ENCODE measurements at regions not wholly inside any gene's neighbourhood (a gene's known extent, or its start where the extent isn't known, plus 50 kb on each side); places are given as distances from the start of the nearest gene placed in this dataset.

DNA sequence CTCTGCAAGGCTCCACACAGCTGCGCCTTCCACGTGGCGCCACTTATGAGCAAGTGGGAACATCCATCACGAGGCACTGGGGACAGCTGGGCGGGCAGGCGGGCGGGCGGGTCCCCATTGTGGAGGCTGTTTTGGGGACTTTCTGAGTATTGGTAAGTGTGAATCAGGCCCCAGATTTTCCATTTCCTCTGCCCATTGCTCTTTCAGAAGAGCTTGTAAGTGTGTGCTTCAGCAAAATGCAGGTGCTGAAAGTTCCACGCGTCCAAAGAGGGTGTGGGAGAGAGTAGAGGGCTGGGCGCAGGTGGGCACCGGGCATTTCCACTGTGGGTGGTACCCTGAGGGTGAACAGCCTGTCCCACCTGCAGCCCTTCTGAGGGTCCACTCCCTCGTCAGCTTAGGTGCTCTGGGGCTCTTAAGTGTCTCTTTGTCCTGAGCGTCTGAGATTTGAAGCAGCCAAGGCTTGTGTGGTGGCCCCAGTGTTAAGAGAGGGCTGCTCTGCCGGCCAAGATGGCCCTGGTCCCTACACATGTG is 177.1 kb downstream of the RPLP1 start:
- H3K36me3 ChIP-seq (ENCODE audit: control insufficient read depth, insufficient read depth, low read length): no peaks in the 10 kb centered on the region
- no peak overlapping the region for H3K27ac ChIP-seq (ENCODE audit: insufficient read depth, low read length, poor library complexity, severe bottlenecking)
- no peaks in the 10 kb centered on the region for H3K4me1 ChIP-seq (ENCODE audit: control insufficient read depth, insufficient read depth, low read length, poor library complexity, severe bottlenecking)
- H3K9me3 ChIP-seq (ENCODE audit: control insufficient read depth, low read length): no peaks in the 10 kb centered on the region
- H3K4me3 ChIP-seq (ENCODE audit: insufficient read depth, low read depth, low read length, poor library complexity, severe bottlenecking): no peak overlapping the region
- no peak for DNase-seq
- H3K27me3 ChIP-seq (replicated peaks; ENCODE audit: control insufficient read depth, insufficient read depth, low read length, poor library complexity, severe bottlenecking): peaks cover 5% of the 10 kb centered on the region

DNA sequence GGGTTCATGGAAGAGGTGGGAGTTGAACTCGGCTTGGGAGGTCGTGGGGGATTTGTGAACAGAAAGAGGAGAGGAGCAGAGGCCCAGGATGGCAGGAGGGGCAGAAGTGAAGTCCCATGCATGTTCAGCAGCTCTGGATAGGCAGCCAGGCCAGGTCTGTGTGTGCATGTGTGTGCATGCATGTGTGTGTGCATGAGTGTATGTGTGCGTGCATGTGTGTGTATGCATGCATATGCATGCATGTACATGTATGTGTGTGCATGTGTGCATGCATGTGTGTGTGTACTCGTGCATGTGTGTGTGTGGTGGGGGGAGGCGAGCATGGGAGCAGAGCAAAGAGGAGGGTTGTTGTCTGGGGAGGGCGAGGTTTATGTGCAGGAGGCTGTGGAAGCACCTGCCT is 178.4 kb downstream of the RPLP1 start:
- Histone ChIP-seq H3K9me3 (ENCODE audit: control insufficient read depth, low read length) (no peaks in the 10 kb centered on the region), H3K36me3 (ENCODE audit: control insufficient read depth, insufficient read depth, low read length) (no peaks in the 10 kb centered on the region), H3K4me1 (ENCODE audit: control insufficient read depth, insufficient read depth, low read length, poor library complexity, severe bottlenecking) (no peaks in the 10 kb centered on the region), H3K27ac (ENCODE audit: insufficient read depth, low read length, poor library complexity, severe bottlenecking) (no peak overlapping the region), H3K4me3 (ENCODE audit: insufficient read depth, low read depth, low read length, poor library complexity, severe bottlenecking) (no peak overlapping the region), H3K27me3 (replicated peaks; ENCODE audit: control insufficient read depth, insufficient read depth, low read length, poor library complexity, severe bottlenecking) (no peaks in the 10 kb centered on the region)
- no peak for DNase-seq

DNA sequence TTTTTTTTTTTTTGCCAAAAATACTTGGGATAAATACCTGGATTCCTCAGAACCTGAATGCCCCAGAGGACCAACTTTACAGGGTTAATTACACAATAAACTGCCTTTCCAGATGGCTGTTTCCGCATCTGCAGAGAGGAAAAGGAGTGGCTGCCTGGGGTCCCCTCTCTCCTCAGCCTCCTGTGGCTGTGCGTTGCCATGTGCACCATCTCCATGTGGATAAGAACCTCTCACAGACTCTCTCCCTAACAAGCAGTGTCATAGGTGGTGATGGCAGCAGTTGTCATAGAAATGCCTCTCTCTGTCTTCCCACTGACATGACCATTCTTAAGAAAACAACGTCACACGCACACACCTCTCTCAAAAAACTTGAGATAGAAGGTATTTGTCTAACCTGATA is 179.4 kb downstream of the RPLP1 start:
- H3K27me3 ChIP-seq (replicated peaks; ENCODE audit: control insufficient read depth, insufficient read depth, low read length, poor library complexity, severe bottlenecking): no peaks in the 10 kb centered on the region
- no peaks in the 10 kb centered on the region for H3K9me3 ChIP-seq (ENCODE audit: control insufficient read depth, low read length)
- H3K4me3 ChIP-seq (ENCODE audit: insufficient read depth, low read depth, low read length, poor library complexity, severe bottlenecking): no peak overlapping the region
- H3K27ac ChIP-seq (ENCODE audit: insufficient read depth, low read length, poor library complexity, severe bottlenecking): no peak overlapping the region
- no peaks in the 10 kb centered on the region for H3K36me3 ChIP-seq (ENCODE audit: control insufficient read depth, insufficient read depth, low read length)
- DNase-seq: no peak
- H3K4me1 ChIP-seq (ENCODE audit: control insufficient read depth, insufficient read depth, low read length, poor library complexity, severe bottlenecking): no peaks in the 10 kb centered on the region

DNA sequence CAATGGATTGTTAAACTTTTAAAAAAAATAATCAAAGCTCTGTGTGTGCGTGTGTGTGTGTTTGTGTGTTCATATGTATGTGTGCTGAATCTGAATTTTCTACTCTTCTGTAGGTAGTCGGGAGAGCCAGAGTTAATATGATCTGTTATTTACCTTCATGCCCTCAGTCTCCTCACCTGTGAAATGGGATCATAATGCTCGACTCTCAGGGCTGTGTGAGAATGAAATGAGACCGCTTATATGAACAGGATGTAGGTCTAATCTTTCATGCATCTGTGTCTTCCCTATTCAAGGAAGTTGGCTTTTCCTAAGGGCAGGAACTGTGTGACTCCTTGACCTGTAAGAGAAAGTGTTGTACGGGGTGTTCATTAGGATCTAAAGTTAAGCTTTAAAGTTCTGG is 182.2 kb downstream of the RPLP1 start:
- H3K27me3 ChIP-seq (replicated peaks; ENCODE audit: control insufficient read depth, insufficient read depth, low read length, poor library complexity, severe bottlenecking): no peaks in the 10 kb centered on the region
- no peak for DNase-seq
- H3K4me1 ChIP-seq (ENCODE audit: control insufficient read depth, insufficient read depth, low read length, poor library complexity, severe bottlenecking): no peaks in the 10 kb centered on the region
- no peaks in the 10 kb centered on the region for H3K36me3 ChIP-seq (ENCODE audit: control insufficient read depth, insufficient read depth, low read length)
- H3K27ac ChIP-seq (ENCODE audit: insufficient read depth, low read length, poor library complexity, severe bottlenecking): no peak overlapping the region
- no peak overlapping the region for H3K4me3 ChIP-seq (ENCODE audit: insufficient read depth, low read depth, low read length, poor library complexity, severe bottlenecking)
- no peaks in the 10 kb centered on the region for H3K9me3 ChIP-seq (ENCODE audit: control insufficient read depth, low read length)

DNA sequence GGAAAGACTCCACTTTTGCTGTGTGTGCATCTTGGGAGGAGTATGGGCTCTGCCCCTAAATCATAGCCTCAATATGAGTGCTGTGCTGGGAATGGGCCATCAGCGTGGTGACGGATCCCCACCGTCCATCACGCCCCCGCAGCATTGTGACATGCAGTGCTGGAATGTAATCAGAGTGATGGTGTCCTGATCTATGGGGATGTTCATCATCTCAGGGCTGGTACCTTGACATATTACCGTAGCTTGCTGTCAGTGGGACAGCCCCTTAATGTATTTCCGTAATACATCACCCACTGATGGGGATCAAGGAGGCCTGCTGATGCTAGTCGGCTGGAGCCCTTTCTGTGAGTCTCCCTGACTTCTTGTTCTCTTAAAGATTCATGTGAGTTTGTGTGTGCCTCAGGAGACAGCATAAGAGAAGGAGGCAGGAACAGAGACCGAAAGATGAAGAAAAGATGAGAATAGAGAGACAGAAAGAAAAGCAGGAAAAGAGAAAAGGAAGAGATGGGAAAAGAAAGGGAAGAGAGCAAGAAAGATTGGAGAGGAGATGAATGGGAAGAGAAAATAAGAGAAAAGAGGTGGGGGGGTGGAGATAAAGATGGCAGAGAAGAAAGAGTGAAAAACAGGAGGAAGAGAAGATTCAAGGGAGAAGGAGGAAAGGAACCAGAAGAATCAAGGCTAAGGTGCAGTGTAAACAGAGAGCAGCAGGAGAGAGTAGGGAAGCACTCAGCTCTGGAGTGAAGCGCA is 183.7 kb downstream of the RPLP1 start:
- H3K27ac ChIP-seq (ENCODE audit: insufficient read depth, low read length, poor library complexity, severe bottlenecking): no peak overlapping the region
- H3K4me1 ChIP-seq (ENCODE audit: control insufficient read depth, insufficient read depth, low read length, poor library complexity, severe bottlenecking): no peaks in the 10 kb centered on the region
- no peak overlapping the region for H3K4me3 ChIP-seq (ENCODE audit: insufficient read depth, low read depth, low read length, poor library complexity, severe bottlenecking)
- no peaks in the 10 kb centered on the region for H3K36me3 ChIP-seq (ENCODE audit: control insufficient read depth, insufficient read depth, low read length)
- no peaks in the 10 kb centered on the region for H3K27me3 ChIP-seq (replicated peaks; ENCODE audit: control insufficient read depth, insufficient read depth, low read length, poor library complexity, severe bottlenecking)
- H3K9me3 ChIP-seq (ENCODE audit: control insufficient read depth, low read length): no peaks in the 10 kb centered on the region
- DNase-seq: no peak

DNA sequence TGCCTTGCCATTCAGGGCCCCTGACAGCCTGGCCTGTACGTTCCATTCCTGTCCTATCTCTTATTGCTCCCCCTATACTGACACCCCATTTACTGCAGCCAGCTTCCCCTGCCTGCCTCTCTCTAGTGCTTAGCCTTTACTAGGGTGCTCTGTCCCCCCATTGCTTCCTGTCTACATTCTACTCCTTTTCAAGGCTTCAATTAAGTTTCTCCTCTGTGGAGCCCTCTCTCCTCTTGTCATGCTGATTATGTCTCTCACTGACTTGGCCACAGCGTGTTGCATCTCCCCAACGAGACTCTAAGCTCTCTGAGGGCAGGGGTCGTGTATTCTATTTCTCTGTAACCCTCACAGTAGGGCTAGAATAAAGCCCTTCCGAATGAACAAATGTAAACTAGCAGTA is 185.2 kb downstream of the RPLP1 start:
- Histone ChIP-seq H3K4me1 (ENCODE audit: control insufficient read depth, insufficient read depth, low read length, poor library complexity, severe bottlenecking) (no peaks in the 10 kb centered on the region), H3K27me3 (replicated peaks; ENCODE audit: control insufficient read depth, insufficient read depth, low read length, poor library complexity, severe bottlenecking) (no peaks in the 10 kb centered on the region), H3K27ac (ENCODE audit: insufficient read depth, low read length, poor library complexity, severe bottlenecking) (no peak overlapping the region), H3K4me3 (ENCODE audit: insufficient read depth, low read depth, low read length, poor library complexity, severe bottlenecking) (no peak overlapping the region), H3K9me3 (ENCODE audit: control insufficient read depth, low read length) (no peaks in the 10 kb centered on the region), H3K36me3 (ENCODE audit: control insufficient read depth, insufficient read depth, low read length) (no peaks in the 10 kb centered on the region)
- DNase-seq: no peak

DNA sequence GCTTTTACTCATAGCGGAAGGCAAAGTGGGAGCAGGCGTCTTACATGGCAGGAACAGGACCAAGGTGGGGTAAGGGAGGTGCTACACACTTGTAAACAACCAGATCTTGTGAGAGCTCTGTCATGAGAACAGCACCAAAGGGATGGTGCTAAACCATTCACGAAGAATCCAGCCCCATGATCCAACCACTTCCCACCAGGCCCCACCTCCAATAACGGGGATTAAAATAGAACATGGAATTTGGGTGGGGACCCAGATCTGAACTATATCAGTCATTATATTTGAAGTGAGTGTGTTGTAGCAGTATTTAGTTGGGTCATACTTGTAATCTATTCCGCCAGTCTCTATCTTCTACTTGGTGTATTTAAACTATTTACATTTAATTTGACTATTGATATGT is 190.9 kb downstream of the RPLP1 start:
- H3K27me3 ChIP-seq (replicated peaks; ENCODE audit: control insufficient read depth, insufficient read depth, low read length, poor library complexity, severe bottlenecking): no peaks in the 10 kb centered on the region
- no peaks in the 10 kb centered on the region for H3K36me3 ChIP-seq (ENCODE audit: control insufficient read depth, insufficient read depth, low read length)
- H3K27ac ChIP-seq (ENCODE audit: insufficient read depth, low read length, poor library complexity, severe bottlenecking): no peak overlapping the region
- H3K4me3 ChIP-seq (ENCODE audit: insufficient read depth, low read depth, low read length, poor library complexity, severe bottlenecking): no peak overlapping the region
- H3K4me1 ChIP-seq (ENCODE audit: control insufficient read depth, insufficient read depth, low read length, poor library complexity, severe bottlenecking): no peaks in the 10 kb centered on the region
- H3K9me3 ChIP-seq (ENCODE audit: control insufficient read depth, low read length): no peaks in the 10 kb centered on the region
- no peak for DNase-seq

DNA sequence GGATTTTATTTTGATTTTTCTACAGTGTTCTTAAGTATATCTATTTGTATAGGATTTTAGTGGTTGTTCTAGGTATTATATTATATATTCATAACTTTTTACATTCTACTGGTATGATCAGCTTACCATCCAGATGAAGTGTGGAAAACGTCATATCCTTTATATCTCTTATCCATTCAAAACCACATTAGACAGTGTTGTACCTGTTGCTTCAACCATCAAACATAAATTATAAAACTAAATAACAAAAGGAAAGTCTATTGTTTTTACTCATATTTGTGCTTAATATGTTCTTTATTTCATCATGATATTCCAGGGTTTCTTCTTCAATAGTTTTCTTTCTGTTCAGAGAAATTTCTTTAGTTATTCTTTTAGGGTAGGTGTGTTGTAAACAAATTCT is 191.4 kb downstream of the RPLP1 start:
- H3K36me3 ChIP-seq (ENCODE audit: control insufficient read depth, insufficient read depth, low read length): no peaks in the 10 kb centered on the region
- H3K27ac ChIP-seq (ENCODE audit: insufficient read depth, low read length, poor library complexity, severe bottlenecking): no peak overlapping the region
- H3K4me3 ChIP-seq (ENCODE audit: insufficient read depth, low read depth, low read length, poor library complexity, severe bottlenecking): no peak overlapping the region
- no peaks in the 10 kb centered on the region for H3K4me1 ChIP-seq (ENCODE audit: control insufficient read depth, insufficient read depth, low read length, poor library complexity, severe bottlenecking)
- no peaks in the 10 kb centered on the region for H3K9me3 ChIP-seq (ENCODE audit: control insufficient read depth, low read length)
- no peak for DNase-seq
- no peaks in the 10 kb centered on the region for H3K27me3 ChIP-seq (replicated peaks; ENCODE audit: control insufficient read depth, insufficient read depth, low read length, poor library complexity, severe bottlenecking)

DNA sequence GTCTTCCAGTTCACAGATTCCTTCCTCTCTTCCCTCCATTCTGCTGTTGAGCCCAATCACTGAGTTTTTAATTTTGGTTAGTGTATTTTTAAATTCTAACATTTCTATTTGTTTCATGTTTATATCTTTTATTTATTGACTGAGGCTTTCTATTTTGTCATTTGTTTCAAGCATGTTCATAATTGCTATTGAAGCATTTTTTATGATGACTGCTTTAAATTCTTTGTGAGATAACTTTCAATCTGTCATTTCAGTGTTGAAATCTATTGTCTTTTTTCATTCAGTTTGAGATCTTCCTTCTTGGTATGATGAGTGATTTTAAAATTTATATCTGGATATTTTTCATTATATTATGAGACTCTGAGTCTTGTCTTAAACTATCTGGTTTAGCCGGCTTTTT is 192.3 kb downstream of the RPLP1 start:
- DNase-seq: no peak
- Histone ChIP-seq H3K4me3 (ENCODE audit: insufficient read depth, low read depth, low read length, poor library complexity, severe bottlenecking) (no peak overlapping the region), H3K4me1 (ENCODE audit: control insufficient read depth, insufficient read depth, low read length, poor library complexity, severe bottlenecking) (no peaks in the 10 kb centered on the region), H3K9me3 (ENCODE audit: control insufficient read depth, low read length) (no peaks in the 10 kb centered on the region), H3K27me3 (replicated peaks; ENCODE audit: control insufficient read depth, insufficient read depth, low read length, poor library complexity, severe bottlenecking) (no peaks in the 10 kb centered on the region), H3K36me3 (ENCODE audit: control insufficient read depth, insufficient read depth, low read length) (no peaks in the 10 kb centered on the region), H3K27ac (ENCODE audit: insufficient read depth, low read length, poor library complexity, severe bottlenecking) (no peak overlapping the region)

DNA sequence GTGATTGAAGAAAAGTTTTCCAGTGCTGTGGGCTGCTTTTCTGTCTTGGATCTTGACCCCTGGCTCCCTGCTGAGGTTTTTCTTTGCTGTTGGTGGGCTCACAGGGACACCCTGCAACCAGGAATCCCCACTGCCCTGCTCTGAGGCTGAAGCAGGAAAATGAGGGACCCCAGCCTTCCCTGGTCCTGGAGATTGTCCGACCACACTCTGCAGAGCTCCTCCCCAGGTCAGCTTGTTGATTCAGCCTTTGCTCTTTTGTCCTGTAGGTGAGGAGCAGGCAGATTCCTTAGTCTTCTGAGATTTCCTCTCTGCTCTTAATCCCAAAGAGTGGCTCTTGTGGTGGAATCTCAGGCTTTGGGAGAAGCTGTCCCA is 194.5 kb downstream of the RPLP1 start:
- no peaks in the 10 kb centered on the region for H3K27me3 ChIP-seq (replicated peaks; ENCODE audit: control insufficient read depth, insufficient read depth, low read length, poor library complexity, severe bottlenecking)
- no peak overlapping the region for H3K27ac ChIP-seq (ENCODE audit: insufficient read depth, low read length, poor library complexity, severe bottlenecking)
- no peak for DNase-seq
- H3K9me3 ChIP-seq (ENCODE audit: control insufficient read depth, low read length): no peaks in the 10 kb centered on the region
- H3K4me3 ChIP-seq (ENCODE audit: insufficient read depth, low read depth, low read length, poor library complexity, severe bottlenecking): no peak overlapping the region
- H3K36me3 ChIP-seq (ENCODE audit: control insufficient read depth, insufficient read depth, low read length): no peaks in the 10 kb centered on the region
- H3K4me1 ChIP-seq (ENCODE audit: control insufficient read depth, insufficient read depth, low read length, poor library complexity, severe bottlenecking): no peaks in the 10 kb centered on the region
